ENCODE measurements at regions not wholly inside any gene's neighbourhood (a gene's known extent, or its start where the extent isn't known, plus 50 kb on each side); places are given as distances from the start of the nearest gene placed in this dataset.

DNA sequence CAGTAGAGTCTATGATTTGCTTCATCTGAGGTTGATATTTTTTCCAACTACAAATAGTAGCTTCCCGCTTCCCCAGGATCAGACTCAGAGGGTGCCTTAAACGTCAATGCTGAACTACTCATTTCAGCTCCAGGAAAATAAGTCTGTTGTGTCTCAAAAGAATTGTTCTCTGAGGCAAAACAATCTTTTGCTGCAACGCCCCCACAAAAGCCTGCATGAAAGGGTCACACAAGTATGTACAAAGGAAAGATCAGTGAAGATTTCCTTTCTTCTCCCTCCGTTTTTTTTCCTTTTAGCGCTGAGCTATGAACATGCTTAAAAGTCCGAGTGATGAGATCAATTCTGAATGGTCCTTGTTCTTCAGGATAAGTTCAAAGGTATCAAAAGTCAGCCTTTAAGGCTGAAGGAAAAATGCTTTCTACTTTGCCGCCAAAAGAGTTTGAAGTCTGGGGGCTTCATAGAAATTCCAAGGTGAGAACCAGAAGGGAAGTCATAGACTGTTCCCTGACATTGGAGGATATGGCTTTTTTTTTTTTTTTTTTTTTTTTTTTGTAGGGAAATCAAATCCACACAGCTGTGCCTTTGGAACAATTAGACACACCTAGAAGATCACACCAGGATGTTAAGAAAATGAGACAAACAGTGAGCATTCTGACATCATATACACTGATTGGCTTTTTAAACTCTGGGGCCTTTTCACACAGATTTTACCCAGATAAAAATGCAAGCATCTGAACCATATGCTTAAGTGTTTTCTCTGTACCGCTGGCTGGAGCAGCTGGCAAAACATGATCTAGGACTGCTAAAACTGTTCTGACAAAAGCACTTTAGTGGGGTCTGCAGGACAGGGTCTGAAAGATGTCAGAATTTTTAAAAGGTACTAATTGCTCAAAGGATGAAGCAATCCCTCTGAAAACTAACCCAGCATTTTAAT lies 329.3 kb downstream of the ENC1 start:
- H3K4me3 ChIP-seq (ENCODE audit: low read depth in 1 of 5, low read length in 5 of 5), result no peak overlapping the region
- no peak overlapping the region for H3K27ac ChIP-seq (ENCODE audit: low read depth, low read length)

DNA sequence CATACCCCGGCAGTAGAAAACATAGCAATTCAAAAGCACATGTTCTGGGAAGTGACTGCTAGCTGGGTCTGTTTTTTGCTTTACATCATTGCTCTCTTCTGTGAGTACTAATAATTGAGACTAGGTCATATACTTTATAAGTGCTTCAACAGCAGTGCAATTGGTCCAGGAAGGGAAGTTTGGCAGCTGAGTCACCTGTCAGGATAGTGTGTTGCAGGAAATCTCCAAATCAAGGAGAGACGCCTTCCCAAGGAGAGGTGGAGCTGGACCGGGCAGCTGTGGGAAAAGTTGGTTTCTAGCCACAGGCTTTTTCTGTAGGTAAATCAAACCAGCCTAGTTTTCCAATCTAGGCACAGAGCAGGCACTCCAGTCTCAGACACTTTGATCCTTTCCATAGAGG lies 330.1 kb downstream of the ENC1 start:
- Histone ChIP-seq H3K36me3 (ENCODE audit: control insufficient read depth in 5 of 5, insufficient read depth in 5 of 5, low read length in 5 of 5) (no peaks in the 10 kb centered on the region), H3K4me1 (ENCODE audit: control insufficient read depth in 5 of 5, insufficient read depth in 5 of 5, low read length in 5 of 5) (peaks cover 0 to 21% (median 16%) of the 10 kb centered on the region in 5 donors), H3K27me3 (ENCODE audit: control insufficient read depth in 5 of 5, insufficient read depth in 4 of 5, low read length in 5 of 5) (no peaks in the 10 kb centered on the region), H3K4me3 (ENCODE audit: low read depth in 1 of 5, low read length in 5 of 5) (no peak overlapping the region), H3K9me3 (ENCODE audit: control insufficient read depth in 5 of 5, low read length in 5 of 5) (no peaks in the 10 kb centered on the region), H3K9ac (ENCODE audit: low read length in 5 of 5) (no peak overlapping the region), H3K27ac (ENCODE audit: low read depth, low read length) (no peak overlapping the region)

More for the DNA sequence above, 329.3 kb downstream of the ENC1 start:
- no peak overlapping the region for H3K9ac ChIP-seq (ENCODE audit: low read length in 5 of 5)
- H3K9me3 ChIP-seq (ENCODE audit: control insufficient read depth in 5 of 5, low read length in 5 of 5), result no peaks in the 10 kb centered on the region
- no peaks in the 10 kb centered on the region for H3K27me3 ChIP-seq (ENCODE audit: control insufficient read depth in 5 of 5, insufficient read depth in 4 of 5, low read length in 5 of 5)
- no peaks in the 10 kb centered on the region for H3K36me3 ChIP-seq (ENCODE audit: control insufficient read depth in 5 of 5, insufficient read depth in 5 of 5, low read length in 5 of 5)
- H3K4me1 ChIP-seq (ENCODE audit: control insufficient read depth in 5 of 5, insufficient read depth in 5 of 5, low read length in 5 of 5), result peaks cover 0 to 22% (median 16%) of the 10 kb centered on the region in 5 donors

- no peak overlapping the region for H3K27ac ChIP-seq (ENCODE audit: low read depth, low read length)
- no peaks in the 10 kb centered on the region for H3K27me3 ChIP-seq (ENCODE audit: control insufficient read depth in 5 of 5, insufficient read depth in 4 of 5, low read length in 5 of 5)
- no peak overlapping the region for H3K9ac ChIP-seq (ENCODE audit: low read length in 5 of 5)
- peaks cover 0 to 28% (median 21%) of the 10 kb centered on the region in 5 donors for H3K4me1 ChIP-seq (ENCODE audit: control insufficient read depth in 5 of 5, insufficient read depth in 5 of 5, low read length in 5 of 5)
- H3K36me3 ChIP-seq (ENCODE audit: control insufficient read depth in 5 of 5, insufficient read depth in 5 of 5, low read length in 5 of 5), result no peaks in the 10 kb centered on the region
- no peak overlapping the region for H3K4me3 ChIP-seq (ENCODE audit: low read depth in 1 of 5, low read length in 5 of 5)
- H3K9me3 ChIP-seq (ENCODE audit: control insufficient read depth in 5 of 5, low read length in 5 of 5), result no peaks in the 10 kb centered on the region
These were observed 331.5 kb downstream of the ENC1 start for GRCh38 chr5:74309050-74309449.

DNA sequence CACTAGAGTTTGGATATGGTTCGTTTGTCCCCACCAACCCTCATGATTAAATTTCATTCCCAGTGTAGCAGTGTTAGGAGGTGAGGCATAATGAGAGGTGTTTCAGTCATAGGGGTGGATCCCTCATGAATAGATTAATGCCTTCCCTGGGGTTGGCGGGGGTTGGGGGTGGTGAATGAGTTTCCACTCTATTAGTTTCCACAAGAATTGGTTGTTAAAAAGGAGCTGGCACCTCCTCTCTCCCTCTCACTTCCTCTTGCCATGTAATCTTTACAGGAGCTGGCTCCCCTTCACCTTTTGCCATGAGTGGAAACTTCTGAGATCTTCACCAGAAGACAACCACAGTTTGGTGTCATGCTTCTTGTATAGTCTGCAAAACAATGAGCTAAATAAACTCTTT lies 333.7 kb downstream of the ENC1 start:
- no peaks in the 10 kb centered on the region for H3K27me3 ChIP-seq (ENCODE audit: control insufficient read depth in 5 of 5, insufficient read depth in 4 of 5, low read length in 5 of 5)
- H3K4me1 ChIP-seq (ENCODE audit: control insufficient read depth in 5 of 5, insufficient read depth in 5 of 5, low read length in 5 of 5), result peaks cover 2 to 25% (median 12%) of the 10 kb centered on the region in 5 donors
- no peak overlapping the region for H3K27ac ChIP-seq (ENCODE audit: low read depth, low read length)
- H3K9ac ChIP-seq (ENCODE audit: low read length in 5 of 5), result no peak overlapping the region
- H3K4me3 ChIP-seq (ENCODE audit: low read depth in 1 of 5, low read length in 5 of 5), result no peak overlapping the region
- H3K36me3 ChIP-seq (ENCODE audit: control insufficient read depth in 5 of 5, insufficient read depth in 5 of 5, low read length in 5 of 5), result no peaks in the 10 kb centered on the region
- no peaks in the 10 kb centered on the region for H3K9me3 ChIP-seq (ENCODE audit: control insufficient read depth in 5 of 5, low read length in 5 of 5)

DNA sequence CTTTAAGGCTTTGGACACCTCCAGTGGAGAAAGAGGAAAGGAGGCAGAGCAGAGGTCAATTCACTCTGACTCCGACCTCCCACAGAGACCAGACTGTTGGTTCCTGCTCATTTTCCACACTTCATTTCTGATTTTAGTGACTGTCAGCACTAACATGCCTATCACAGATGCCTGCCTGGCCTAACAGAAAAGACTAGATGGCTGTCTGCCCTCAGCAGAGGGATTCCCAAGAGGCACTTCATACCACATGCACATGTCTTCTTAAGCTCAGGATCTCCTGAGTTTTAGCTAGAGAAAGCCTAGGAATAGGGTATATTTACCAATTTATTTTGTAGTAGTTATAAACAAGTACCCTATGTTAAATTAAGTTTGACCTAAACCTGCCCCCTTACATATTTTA lies 336.0 kb downstream of the ENC1 start:
- no peaks in the 10 kb centered on the region for H3K36me3 ChIP-seq (ENCODE audit: control insufficient read depth in 5 of 5, insufficient read depth in 5 of 5, low read length in 5 of 5)
- no peak overlapping the region for H3K9ac ChIP-seq (ENCODE audit: low read length in 5 of 5)
- peaks cover 0 to 17% (median 7%) of the 10 kb centered on the region in 5 donors for H3K4me1 ChIP-seq (ENCODE audit: control insufficient read depth in 5 of 5, insufficient read depth in 5 of 5, low read length in 5 of 5)
- no peak overlapping the region for H3K27ac ChIP-seq (ENCODE audit: low read depth, low read length)
- H3K27me3 ChIP-seq (ENCODE audit: control insufficient read depth in 5 of 5, insufficient read depth in 4 of 5, low read length in 5 of 5), result no peaks in the 10 kb centered on the region
- H3K9me3 ChIP-seq (ENCODE audit: control insufficient read depth in 5 of 5, low read length in 5 of 5), result no peaks in the 10 kb centered on the region
- no peak overlapping the region for H3K4me3 ChIP-seq (ENCODE audit: low read depth in 1 of 5, low read length in 5 of 5)

- no peak overlapping the region for H3K9ac ChIP-seq (ENCODE audit: low read length in 5 of 5)
- H3K4me3 ChIP-seq (ENCODE audit: low read depth in 1 of 5, low read length in 5 of 5), result no peak overlapping the region
- H3K4me1 ChIP-seq (ENCODE audit: control insufficient read depth in 5 of 5, insufficient read depth in 5 of 5, low read length in 5 of 5), result peaks cover 0 to 17% (median 7%) of the 10 kb centered on the region in 5 donors
- H3K27ac ChIP-seq (ENCODE audit: low read depth, low read length), result no peak overlapping the region
- no peaks in the 10 kb centered on the region for H3K9me3 ChIP-seq (ENCODE audit: control insufficient read depth in 5 of 5, low read length in 5 of 5)
- no peaks in the 10 kb centered on the region for H3K36me3 ChIP-seq (ENCODE audit: control insufficient read depth in 5 of 5, insufficient read depth in 5 of 5, low read length in 5 of 5)
- H3K27me3 ChIP-seq (ENCODE audit: control insufficient read depth in 5 of 5, insufficient read depth in 4 of 5, low read length in 5 of 5), result no peaks in the 10 kb centered on the region
These were observed 336.9 kb downstream of the ENC1 start for GRCh38 chr5:74303578-74303977.

DNA sequence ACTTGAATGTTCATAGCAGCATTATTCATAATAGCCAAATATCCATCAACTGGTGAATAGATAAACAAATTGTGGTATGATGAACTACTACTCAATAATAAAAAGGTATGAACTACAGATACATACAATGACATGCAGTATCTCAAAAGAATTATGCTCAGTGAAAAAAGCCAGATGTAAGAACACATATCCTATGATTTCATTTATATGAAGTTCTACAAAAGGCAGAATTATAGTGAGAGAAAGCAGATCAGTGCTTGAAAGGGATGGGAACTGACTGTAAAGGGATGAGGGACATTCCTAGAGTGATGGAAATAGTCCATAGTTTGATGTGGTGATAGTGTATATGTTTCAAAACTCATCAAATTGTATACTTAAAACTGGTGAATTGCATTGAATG lies 339.0 kb downstream of the ENC1 start:
- no peaks in the 10 kb centered on the region for H3K27me3 ChIP-seq (ENCODE audit: control insufficient read depth in 5 of 5, insufficient read depth in 4 of 5, low read length in 5 of 5)
- no peak overlapping the region for H3K4me3 ChIP-seq (ENCODE audit: low read depth in 1 of 5, low read length in 5 of 5)
- no peaks in the 10 kb centered on the region for H3K9me3 ChIP-seq (ENCODE audit: control insufficient read depth in 5 of 5, low read length in 5 of 5)
- H3K27ac ChIP-seq (ENCODE audit: low read depth, low read length), result no peak overlapping the region
- peaks cover 2 to 17% (median 13%) of the 10 kb centered on the region in 5 donors for H3K4me1 ChIP-seq (ENCODE audit: control insufficient read depth in 5 of 5, insufficient read depth in 5 of 5, low read length in 5 of 5)
- H3K9ac ChIP-seq (ENCODE audit: low read length in 5 of 5), result no peak overlapping the region
- no peaks in the 10 kb centered on the region for H3K36me3 ChIP-seq (ENCODE audit: control insufficient read depth in 5 of 5, insufficient read depth in 5 of 5, low read length in 5 of 5)

- H3K4me1 ChIP-seq (ENCODE audit: control insufficient read depth in 5 of 5, insufficient read depth in 5 of 5, low read length in 5 of 5), result peaks cover 2 to 17% (median 13%) of the 10 kb centered on the region in 5 donors
- no peak overlapping the region for H3K9ac ChIP-seq (ENCODE audit: low read length in 5 of 5)
- no peaks in the 10 kb centered on the region for H3K9me3 ChIP-seq (ENCODE audit: control insufficient read depth in 5 of 5, low read length in 5 of 5)
- no peaks in the 10 kb centered on the region for H3K27me3 ChIP-seq (ENCODE audit: control insufficient read depth in 5 of 5, insufficient read depth in 4 of 5, low read length in 5 of 5)
- no peak overlapping the region for H3K4me3 ChIP-seq (ENCODE audit: low read depth in 1 of 5, low read length in 5 of 5)
- no peaks in the 10 kb centered on the region for H3K36me3 ChIP-seq (ENCODE audit: control insufficient read depth in 5 of 5, insufficient read depth in 5 of 5, low read length in 5 of 5)
- H3K27ac ChIP-seq (ENCODE audit: low read depth, low read length), result no peak overlapping the region
These were observed 339.6 kb downstream of the ENC1 start for GRCh38 chr5:74300808-74301389.

DNA sequence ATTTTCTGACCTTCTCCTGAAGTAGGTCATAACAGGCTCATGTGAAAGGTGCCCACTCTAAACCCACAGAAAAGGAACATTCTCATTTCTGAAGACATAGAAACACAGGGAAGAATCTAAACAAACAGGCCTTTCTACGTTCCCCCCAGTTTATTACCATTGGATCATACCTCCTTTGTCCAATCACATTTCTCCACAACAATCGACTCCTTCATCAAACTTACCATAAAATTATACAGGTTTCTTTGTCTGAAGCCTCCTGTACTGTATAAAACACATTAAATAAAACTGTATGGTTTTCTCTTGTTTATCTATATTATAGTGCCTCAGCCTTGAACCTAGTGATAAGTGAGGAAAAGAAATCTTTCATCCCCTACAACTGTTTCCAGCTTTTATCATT lies 340.7 kb downstream of the ENC1 start:
- H3K27ac ChIP-seq (ENCODE audit: low read depth, low read length), result no peak overlapping the region
- no peak overlapping the region for H3K9ac ChIP-seq (ENCODE audit: low read length in 5 of 5)
- no peaks in the 10 kb centered on the region for H3K36me3 ChIP-seq (ENCODE audit: control insufficient read depth in 5 of 5, insufficient read depth in 5 of 5, low read length in 5 of 5)
- no peaks in the 10 kb centered on the region for H3K27me3 ChIP-seq (ENCODE audit: control insufficient read depth in 5 of 5, insufficient read depth in 4 of 5, low read length in 5 of 5)
- no peaks in the 10 kb centered on the region for H3K9me3 ChIP-seq (ENCODE audit: control insufficient read depth in 5 of 5, low read length in 5 of 5)
- no peak overlapping the region for H3K4me3 ChIP-seq (ENCODE audit: low read depth in 1 of 5, low read length in 5 of 5)
- peaks cover 2 to 16% (median 13%) of the 10 kb centered on the region in 5 donors for H3K4me1 ChIP-seq (ENCODE audit: control insufficient read depth in 5 of 5, insufficient read depth in 5 of 5, low read length in 5 of 5)

GRCh38 chr5:74296685-74297408 lies 343.7 kb downstream of the ENC1 start:
- Histone ChIP-seq H3K4me1 (ENCODE audit: control insufficient read depth in 5 of 5, insufficient read depth in 5 of 5, low read length in 5 of 5) (peaks cover 0 to 9% (median 0%) of the 10 kb centered on the region in 5 donors), H3K36me3 (ENCODE audit: control insufficient read depth in 5 of 5, insufficient read depth in 5 of 5, low read length in 5 of 5) (no peaks in the 10 kb centered on the region), H3K27me3 (ENCODE audit: control insufficient read depth in 5 of 5, insufficient read depth in 4 of 5, low read length in 5 of 5) (no peaks in the 10 kb centered on the region), H3K27ac (ENCODE audit: low read depth, low read length) (no peak overlapping the region), H3K4me3 (ENCODE audit: low read depth in 1 of 5, low read length in 5 of 5) (no peak overlapping the region), H3K9me3 (ENCODE audit: control insufficient read depth in 5 of 5, low read length in 5 of 5) (no peaks in the 10 kb centered on the region), H3K9ac (ENCODE audit: low read length in 5 of 5) (no peak overlapping the region)

Measured in subcutaneous abdominal adipose tissue (tissue), 5 donors.